GM12873 (cell line): ENCODE measurements at regions not wholly inside any gene's neighbourhood (a gene's known extent, or its start where the extent isn't known, plus 50 kb on each side); places are given as distances from the start of the nearest gene placed in this dataset.

Experiments used
- CTCF ChIP-seq: IDR thresholded peaks from 2 replicates; pipeline ENCODE4 v1.5.1; 2012; ENCODE audit warnings: low read depth, mild to moderate bottlenecking, moderate library complexity, low read length, control low read depth; ENCODE audit not compliant: insufficient read depth; ENCODE audit errors: missing control alignments

GRCh38 chr5:34585601-34586104 is 70.5 kb upstream of the RAI14 start:
- TF ChIP-seq CTCF, result no peak

GRCh38 chr5:34586117-34586885 is 69.8 kb upstream of the RAI14 start:
- TF ChIP-seq CTCF, result no peak

GRCh38 chr5:34587355-34588241 is 68.5 kb upstream of the RAI14 start:
- no peak for TF ChIP-seq CTCF

GRCh38 chr5:34589832-34590231 is 66.3 kb upstream of the RAI14 start:
- no peak for TF ChIP-seq CTCF

- TF ChIP-seq CTCF, result no peak
Measured at GRCh38 chr5:34591723-34592122, 64.4 kb upstream of the RAI14 start.

GRCh38 chr5:34597034-34598027 is 58.8 kb upstream of the RAI14 start:
- TF ChIP-seq CTCF, result no peak
